ENCODE measurements at regions not wholly inside any gene's neighbourhood (a gene's known extent, or its start where the extent isn't known, plus 50 kb on each side); places are given as distances from the start of the nearest gene placed in this dataset.
A peak's percentile ranks its signal among the peaks of the same experiment; 100 is the strongest.

GRCh38 chr14:39491134-39491571, 58.9 kb upstream of the FBXO33 start:
- 12% methylated on average over 3 of the region's 3 CpGs for WGBS
- Histone ChIP-seq H3K4me3 (ENCODE audit: low read depth in 1 of 3, low read length in 3 of 3) (no peak overlapping the region), H3K9me3 (ENCODE audit: control insufficient read depth in 4 of 4, low read length in 3 of 4) (no peaks in the 10 kb centered on the region), H3K27ac (ENCODE audit: low read depth in 1 of 2, low read length in 2 of 2) (no peak overlapping the region), H3K9ac (ENCODE audit: low read depth in 1 of 2, low read length in 2 of 2) (no peak overlapping the region), H3K4me1 (ENCODE audit: control insufficient read depth in 4 of 4, insufficient read depth in 4 of 4, low read length in 3 of 4) (no peaks in the 10 kb centered on the region), H3K36me3 (ENCODE audit: control insufficient read depth in 4 of 4, insufficient read depth in 3 of 4, low read depth in 1 of 4, low read length in 3 of 4) (no peaks in the 10 kb centered on the region), H3K27me3 (ENCODE audit: control insufficient read depth in 4 of 4, insufficient read depth in 4 of 4, low read length in 3 of 4) (no peaks in the 10 kb centered on the region)
- DNase-seq (ENCODE audit: low spot score) = no peak
- TF ChIP-seq, protein P1, sequence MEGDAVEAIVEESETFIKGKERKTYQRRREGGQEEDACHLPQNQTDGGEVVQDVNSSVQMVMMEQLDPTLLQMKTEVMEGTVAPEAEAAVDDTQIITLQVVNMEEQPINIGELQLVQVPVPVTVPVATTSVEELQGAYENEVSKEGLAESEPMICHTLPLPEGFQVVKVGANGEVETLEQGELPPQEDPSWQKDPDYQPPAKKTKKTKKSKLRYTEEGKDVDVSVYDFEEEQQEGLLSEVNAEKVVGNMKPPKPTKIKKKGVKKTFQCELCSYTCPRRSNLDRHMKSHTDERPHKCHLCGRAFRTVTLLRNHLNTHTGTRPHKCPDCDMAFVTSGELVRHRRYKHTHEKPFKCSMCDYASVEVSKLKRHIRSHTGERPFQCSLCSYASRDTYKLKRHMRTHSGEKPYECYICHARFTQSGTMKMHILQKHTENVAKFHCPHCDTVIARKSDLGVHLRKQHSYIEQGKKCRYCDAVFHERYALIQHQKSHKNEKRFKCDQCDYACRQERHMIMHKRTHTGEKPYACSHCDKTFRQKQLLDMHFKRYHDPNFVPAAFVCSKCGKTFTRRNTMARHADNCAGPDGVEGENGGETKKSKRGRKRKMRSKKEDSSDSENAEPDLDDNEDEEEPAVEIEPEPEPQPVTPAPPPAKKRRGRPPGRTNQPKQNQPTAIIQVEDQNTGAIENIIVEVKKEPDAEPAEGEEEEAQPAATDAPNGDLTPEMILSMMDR (IDR thresholded peaks at IDR 0.05; ENCODE audit: low read depth, low read length, missing input control) = no peak
- TF ChIP-seq RAD21 (IDR thresholded peaks at IDR 0.05) = peak; percentile 65 to 68
- no peak for TF ChIP-seq SP1 (IDR thresholded peaks at IDR 0.05)

DNA sequence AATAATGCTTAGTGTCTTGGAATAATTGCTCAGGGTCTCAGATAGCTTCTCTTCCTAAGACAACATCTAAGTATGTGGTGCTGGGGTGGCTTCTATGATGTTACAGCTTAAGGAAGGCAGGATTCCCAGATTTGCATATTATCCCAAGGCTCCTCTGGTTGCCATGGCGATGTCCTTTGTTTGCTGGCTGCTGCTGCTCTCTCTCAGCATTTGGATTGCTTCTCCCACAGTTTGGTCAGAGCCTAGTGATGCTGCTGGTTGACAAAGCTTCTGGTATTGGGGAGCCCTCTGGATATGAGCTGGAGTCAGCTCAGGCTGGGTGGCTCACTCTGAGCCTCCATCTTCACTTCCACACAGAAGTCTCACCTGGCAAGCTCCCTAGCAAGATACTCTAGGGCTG, 56.4 kb upstream of the FBXO33 start:
- TF ChIP-seq ZBTB33 (IDR thresholded peaks at IDR 0.05) (no peak), FOXA1 (IDR thresholded peaks at IDR 0.05) (no peak), YY1 (IDR thresholded peaks at IDR 0.05) (no peak), GABPA (IDR thresholded peaks at IDR 0.05 in 1 of 2, conservative IDR thresholded peaks at IDR 0.05 in 1 of 2) (no peak), HNF4A (conservative IDR thresholded peaks at IDR 0.05) (no peak), REST (IDR thresholded peaks at IDR 0.05) (no peak), SP1 (IDR thresholded peaks at IDR 0.05) (no peak), FOXA2 (IDR thresholded peaks at IDR 0.05) (no peak), NR2F2 (IDR thresholded peaks at IDR 0.05) (no peak), HNF4G (IDR thresholded peaks at IDR 0.05) (no peak), RAD21 (IDR thresholded peaks at IDR 0.05) (no peak), RXRA (IDR thresholded peaks at IDR 0.05) (no peak), JUND (IDR thresholded peaks at IDR 0.05) (no peak), EGR1 (IDR thresholded peaks at IDR 0.05; ENCODE audit: low read depth in 2 of 2) (no peak)
- TF ChIP-seq, protein P2, sequence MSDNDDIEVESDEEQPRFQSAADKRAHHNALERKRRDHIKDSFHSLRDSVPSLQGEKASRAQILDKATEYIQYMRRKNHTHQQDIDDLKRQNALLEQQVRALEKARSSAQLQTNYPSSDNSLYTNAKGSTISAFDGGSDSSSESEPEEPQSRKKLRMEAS (IDR thresholded peaks at IDR 0.05) = no peak
- TF ChIP-seq, protein P1 (IDR thresholded peaks at IDR 0.05; ENCODE audit: low read depth, low read length, missing input control) = no peak
- TF ChIP-seq, protein P3, sequence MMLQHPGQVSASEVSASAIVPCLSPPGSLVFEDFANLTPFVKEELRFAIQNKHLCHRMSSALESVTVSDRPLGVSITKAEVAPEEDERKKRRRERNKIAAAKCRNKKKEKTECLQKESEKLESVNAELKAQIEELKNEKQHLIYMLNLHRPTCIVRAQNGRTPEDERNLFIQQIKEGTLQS (IDR thresholded peaks at IDR 0.05) = no peak
- Histone ChIP-seq H3K27me3 (ENCODE audit: control insufficient read depth in 4 of 4, insufficient read depth in 4 of 4, low read length in 3 of 4) (no peaks in the 10 kb centered on the region), H3K4me1 (ENCODE audit: control insufficient read depth in 4 of 4, insufficient read depth in 4 of 4, low read length in 3 of 4) (no peaks in the 10 kb centered on the region), H3K9ac (ENCODE audit: low read depth in 1 of 2, low read length in 2 of 2) (no peak overlapping the region), H3K36me3 (ENCODE audit: control insufficient read depth in 4 of 4, insufficient read depth in 3 of 4, low read depth in 1 of 4, low read length in 3 of 4) (no peaks in the 10 kb centered on the region), H3K27ac (ENCODE audit: low read depth in 1 of 2, low read length in 2 of 2) (no peak overlapping the region), H3K4me3 (ENCODE audit: low read depth in 1 of 3, low read length in 3 of 3) (no peak overlapping the region), H3K9me3 (ENCODE audit: control insufficient read depth in 4 of 4, low read length in 3 of 4) (no peaks in the 10 kb centered on the region)
- WGBS = 73% methylated on average over 1 of the region's 1 CpG
- no peak for DNase-seq (ENCODE audit: low spot score)
